ENCODE measurements at regions not wholly inside any gene's neighbourhood (a gene's known extent, or its start where the extent isn't known, plus 50 kb on each side); places are given as distances from the start of the nearest gene placed in this dataset.
"Not testable (repeated sequence)": the region's sequence is repeated elsewhere in the genome, so short reads cannot be mapped to it uniquely, and the experiment has no call there.

GRCh38 chr15:35206060-35206675, 121.1 kb upstream of the NANOGP8 start:
- no peak for DNase-seq

DNA sequence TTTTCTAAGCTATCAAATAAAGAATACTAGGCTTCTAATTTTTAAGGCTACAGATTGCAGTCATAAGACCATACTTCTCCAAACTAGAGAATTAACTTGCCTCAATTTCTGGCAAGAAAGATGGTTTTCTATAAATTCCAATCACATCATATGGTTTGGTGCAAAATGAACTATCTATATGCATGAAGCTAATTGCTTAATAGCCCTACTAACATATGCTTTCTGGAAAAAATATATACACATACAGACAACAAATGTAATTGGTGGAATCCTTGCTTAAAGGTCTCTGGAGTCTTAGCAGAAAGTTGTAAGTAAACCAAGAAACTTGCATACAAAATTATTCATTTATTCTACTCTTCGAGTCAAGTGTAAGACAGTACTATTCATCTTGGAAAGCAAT, 113.1 kb upstream of the NANOGP8 start:
- no peak for DNase-seq

- DNase-seq = no peak
These were observed 112.7 kb upstream of the NANOGP8 start for GRCh38 chr15:35197754-35198153.

DNA sequence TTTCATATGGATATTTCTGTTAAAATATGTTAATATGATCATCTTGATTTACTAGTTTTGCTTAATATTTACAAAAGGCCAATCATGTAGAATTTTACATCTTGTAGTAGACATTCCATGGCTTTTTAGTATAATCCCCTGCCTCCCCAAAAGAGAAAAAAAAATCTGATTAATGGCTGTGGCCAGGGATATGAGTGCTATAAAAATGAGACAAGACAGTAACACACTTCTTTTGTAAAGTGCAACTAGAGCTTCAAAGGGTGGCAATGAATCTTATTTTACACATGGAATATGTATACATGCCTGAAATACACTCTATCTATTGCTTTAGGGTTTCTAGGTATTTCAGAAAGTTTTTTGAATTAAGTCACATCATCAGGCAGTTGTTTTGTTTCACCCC, 112.2 kb upstream of the NANOGP8 start:
- no peak for DNase-seq

DNA sequence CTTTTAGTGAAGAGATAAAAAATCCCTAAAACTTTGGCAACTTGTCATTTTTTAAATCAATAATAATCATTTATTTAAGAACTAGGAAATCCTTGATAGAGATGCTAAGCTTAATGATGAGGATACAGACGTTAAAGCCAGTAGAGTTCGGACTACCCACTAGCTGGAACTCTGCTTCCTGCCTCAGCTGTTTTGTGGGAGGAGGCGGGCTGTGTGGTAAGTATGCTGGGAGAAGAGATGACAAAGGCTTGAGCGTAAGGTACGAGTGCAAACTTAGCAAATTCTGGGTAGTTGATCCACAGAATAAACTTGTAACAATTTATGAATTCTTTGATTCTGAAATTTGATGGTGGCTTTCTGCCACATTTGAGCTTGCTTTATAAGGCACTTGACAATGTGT, 111.2 kb upstream of the NANOGP8 start:
- DNase-seq = no peak

GRCh38 chr15:35195649-35196048, 110.6 kb upstream of the NANOGP8 start:
- DNase-seq = no peak

DNA sequence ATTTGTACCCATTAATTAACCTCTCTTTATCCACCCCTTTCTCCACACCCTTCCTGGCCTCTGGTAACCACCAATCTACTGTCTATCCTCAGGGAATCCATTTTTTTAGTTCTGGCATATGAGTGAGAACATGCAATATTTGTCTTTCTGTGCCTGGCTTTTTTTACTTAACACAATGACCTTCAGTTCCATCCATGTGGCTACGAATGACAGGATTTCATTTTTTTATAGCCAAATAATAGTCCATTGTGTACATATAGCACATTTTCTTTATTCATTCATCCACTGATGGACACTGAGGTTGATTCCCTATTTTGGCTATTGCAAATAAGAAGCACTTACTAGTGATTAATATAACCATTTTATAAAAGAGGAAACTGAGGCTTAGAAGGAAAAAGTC, 109.9 kb upstream of the NANOGP8 start:
- DNase-seq = no peak

- no peak for DNase-seq
These were observed 109.2 kb upstream of the NANOGP8 start for GRCh38 chr15:35194296-35194695.

- DNase-seq = no peak
These were observed 106.7 kb upstream of the NANOGP8 start for GRCh38 chr15:35191783-35192182.

DNA sequence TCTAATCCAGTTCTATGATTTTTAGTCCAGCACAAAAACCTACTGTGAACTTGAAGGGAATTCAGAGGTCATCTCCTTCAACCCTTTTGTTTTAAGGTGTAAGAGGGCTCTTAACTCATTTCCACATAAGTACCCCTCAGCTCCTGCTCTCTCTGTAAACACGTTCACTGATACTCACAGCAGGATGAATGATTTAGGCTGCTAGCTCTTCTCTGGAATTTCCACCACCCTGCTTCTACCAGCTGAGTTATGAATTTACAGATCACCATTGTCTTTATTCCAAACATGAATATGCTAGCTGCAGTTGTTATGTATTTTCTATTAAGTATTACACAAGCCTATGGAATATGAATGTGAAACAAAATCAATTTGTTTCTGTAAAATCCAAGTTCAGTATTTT, 101.3 kb upstream of the NANOGP8 start:
- no peak for DNase-seq

DNA sequence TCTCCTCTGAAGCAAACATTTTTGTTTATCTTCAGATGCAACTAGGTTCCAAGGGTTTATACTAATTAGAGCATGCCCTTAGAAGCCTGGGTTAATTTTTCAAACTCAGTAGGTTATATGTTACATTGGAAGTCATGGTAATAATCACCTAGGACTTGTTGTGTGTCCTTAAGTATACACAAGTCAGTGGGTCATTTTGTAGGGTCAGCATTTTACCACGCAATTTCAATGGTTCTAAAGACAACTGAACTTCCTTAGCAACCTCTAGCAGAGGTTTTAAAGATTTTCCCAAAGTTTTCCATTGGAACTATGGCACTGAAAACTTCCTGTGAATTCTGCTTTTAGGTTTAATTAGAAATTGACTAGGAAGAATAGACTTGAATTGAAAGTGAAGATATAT, 99.6 kb upstream of the NANOGP8 start:
- no peak for DNase-seq

GRCh38 chr15:35182841-35183479, 97.9 kb upstream of the NANOGP8 start:
- DNase-seq = no peak

- no peak for DNase-seq
These were observed 96.4 kb upstream of the NANOGP8 start for GRCh38 chr15:35181538-35181937.

- no peak for DNase-seq
These were observed 94.6 kb upstream of the NANOGP8 start for GRCh38 chr15:35179739-35180138.

GRCh38 chr15:35178186-35178585, 93.1 kb upstream of the NANOGP8 start:
- DNase-seq = not testable (repeated sequence)

DNA sequence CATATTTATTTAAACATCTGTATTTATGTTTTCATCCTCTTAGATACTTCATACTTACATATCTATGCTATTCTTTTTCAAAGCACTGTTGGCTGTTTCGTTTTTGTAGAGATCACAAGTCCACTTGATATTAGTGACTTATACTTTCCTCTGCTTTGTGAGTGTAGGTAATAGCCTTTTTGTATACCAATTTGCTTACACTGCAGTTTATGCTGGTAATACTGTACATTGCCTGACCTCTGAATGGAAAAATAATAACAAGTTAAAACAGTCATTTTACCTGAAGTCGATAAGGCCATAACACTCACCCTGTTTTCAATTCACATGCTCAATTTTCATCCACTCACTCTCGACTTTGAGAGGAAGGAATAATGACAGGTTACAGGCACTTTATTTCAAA, 89.9 kb upstream of the NANOGP8 start:
- DNase-seq = peak; percentile 22

GRCh38 chr15:35173444-35174118, 88.5 kb upstream of the NANOGP8 start:
- no peak for DNase-seq

DNA sequence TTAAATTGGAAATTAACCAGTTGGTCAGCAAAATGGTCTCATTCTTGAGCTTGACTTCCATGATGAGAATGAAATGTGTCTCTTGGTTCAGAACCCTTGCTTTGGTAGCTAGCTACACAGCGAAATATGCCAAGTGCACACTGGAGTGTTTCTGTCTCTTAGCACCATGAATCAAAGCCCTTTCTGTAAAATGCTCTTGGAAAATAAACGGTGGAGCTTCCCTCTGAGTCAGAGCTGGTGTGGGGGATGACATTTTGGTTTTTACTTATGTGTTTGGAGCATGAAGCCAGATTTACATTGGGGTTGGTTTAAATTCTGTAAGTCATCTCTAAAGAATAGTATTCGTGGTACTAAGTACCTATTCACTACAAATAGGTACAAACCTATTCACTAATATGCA, 85.1 kb upstream of the NANOGP8 start:
- DNase-seq = no peak

- no peak for DNase-seq
These were observed 83.4 kb upstream of the NANOGP8 start for GRCh38 chr15:35168464-35168863.

GRCh38 chr15:35167675-35168074, 82.6 kb upstream of the NANOGP8 start:
- DNase-seq = no peak

DNA sequence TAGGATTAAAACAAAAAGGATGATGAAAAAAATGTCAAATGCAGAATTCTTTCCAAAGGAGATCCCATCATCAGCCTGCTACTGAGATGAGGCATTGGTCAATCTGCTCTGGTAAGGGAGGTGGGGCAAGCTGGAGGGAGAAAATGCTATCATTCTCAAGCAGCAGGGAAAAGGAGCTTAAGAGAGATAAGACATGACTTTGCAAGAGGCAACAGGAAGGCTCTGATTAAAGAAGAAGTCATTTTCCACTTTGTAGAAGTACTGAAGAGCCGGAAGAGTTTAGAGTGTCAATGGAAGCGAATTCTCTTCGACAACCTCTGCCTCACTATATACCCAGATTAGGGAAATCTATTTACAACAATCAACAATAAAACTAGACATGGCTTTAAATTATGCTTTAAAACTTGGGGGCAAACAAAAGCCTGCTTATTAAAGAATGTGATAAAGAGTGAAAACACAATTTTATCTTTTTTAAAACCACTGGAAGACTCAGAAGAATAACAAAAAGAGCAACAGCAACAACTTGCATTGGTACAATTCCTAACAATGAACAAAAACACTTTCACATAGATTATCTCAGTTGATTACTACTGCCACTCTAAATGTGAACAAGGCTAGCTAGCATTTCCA, 81.8 kb upstream of the NANOGP8 start:
- DNase-seq = no peak

- DNase-seq = no peak
These were observed 76.6 kb upstream of the NANOGP8 start for GRCh38 chr15:35161694-35162093.

- no peak for DNase-seq
These were observed 74.1 kb upstream of the NANOGP8 start for GRCh38 chr15:35159170-35159569.

DNA sequence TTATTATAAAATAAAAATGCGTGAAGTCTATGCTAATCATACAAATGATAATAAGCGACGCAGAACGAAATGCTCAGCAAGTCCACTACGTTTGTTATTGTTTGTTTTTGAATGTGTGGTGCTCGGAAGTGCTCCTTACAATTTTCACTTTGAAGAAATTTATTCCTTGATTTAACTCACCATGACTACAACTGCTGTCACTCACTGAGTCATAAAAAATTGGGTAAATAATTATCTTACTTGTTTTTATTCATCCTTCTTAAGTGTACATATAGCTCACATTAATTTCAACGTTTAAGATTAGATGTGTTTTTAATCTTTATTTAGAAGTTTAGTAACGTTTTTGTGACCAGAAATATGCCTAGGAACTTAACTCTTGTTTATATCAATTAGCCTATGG, 66.7 kb upstream of the NANOGP8 start:
- DNase-seq = no peak
